Keratinocyte (primary cell): ENCODE measurements at regions not wholly inside any gene's neighbourhood (a gene's known extent, or its start where the extent isn't known, plus 50 kb on each side); places are given as distances from the start of the nearest gene placed in this dataset.

Experiments
- DNase-seq: peaks from one replicate; pipeline ENCODE4 v3.0.0-alpha.2; 2011; ENCODE audit warnings: low read depth, missing footprints, low spot score
- FAIRE-seq: peaks from 2 replicates; lab custom pipeline; 2011; peaks lifted over from hg19 to GRCh38; lab: Jason Lieb, UNC
- H2AFZ ChIP-seq: 2 replicates; pipeline ENCODE4 v1.6.0; 2012; ENCODE audit warnings: low read length, control low read depth, inconsistent platforms; ENCODE audit not compliant: control insufficient read depth
- H3K27ac ChIP-seq: 2 replicates; pipeline ENCODE4 v1.5.1; 2011; ENCODE audit warnings: low read length; ENCODE audit not compliant: control insufficient read depth, insufficient read depth
- H3K27me3 ChIP-seq: 3 replicates; pipeline ENCODE4 v1.6.0; 2011; ENCODE audit warnings: low read length; ENCODE audit not compliant: control insufficient read depth, insufficient read depth; ENCODE audit errors: extremely low read depth
- H3K36me3 ChIP-seq, 2 experiments: 2 replicates in 1 of 2; 3 replicates in 1 of 2; pipeline ENCODE4 v1.5.1; 2011; ENCODE audit warnings: low read length in 2 of 2, mild to moderate bottlenecking in 1 of 2; ENCODE audit not compliant: control insufficient read depth in 2 of 2, insufficient read depth in 2 of 2; ENCODE audit errors: extremely low read depth in 1 of 2
- H3K4me1 ChIP-seq: 3 replicates; pipeline ENCODE4 v1.5.1; 2011; ENCODE audit warnings: low read length; ENCODE audit not compliant: control insufficient read depth, insufficient read depth; ENCODE audit errors: extremely low read depth
- H3K4me2 ChIP-seq: 3 replicates; pipeline ENCODE4 v1.6.0; 2011; ENCODE audit warnings: low read depth, low read length; ENCODE audit not compliant: control insufficient read depth, insufficient read depth; ENCODE audit errors: extremely low read depth
- H3K4me3 ChIP-seq, 3 experiments: fragments of 200-600 bp in 1 of 3; sonication (generic) in 1 of 3; 2 replicates in 2 of 3; 3 replicates in 1 of 3; pipeline ENCODE4 v1.5.1; 2011 to 2016; ENCODE audit warnings: low read length in 3 of 3, mild to moderate bottlenecking in 3 of 3, control low read depth in 2 of 3, inconsistent platforms in 1 of 3, low read depth in 1 of 3, mixed read lengths in 1 of 3, mixed run types in 1 of 3, moderate library complexity in 1 of 3; ENCODE audit not compliant: control insufficient read depth in 2 of 3, insufficient read depth in 2 of 3; ENCODE audit errors: extremely low read depth in 1 of 3
- H3K79me2 ChIP-seq: 2 replicates; pipeline ENCODE4 v1.6.0; 2012; ENCODE audit warnings: low read length; ENCODE audit not compliant: control insufficient read depth, insufficient read depth
- H3K9ac ChIP-seq: 3 replicates; pipeline ENCODE4 v1.6.0; 2011; ENCODE audit warnings: low read length; ENCODE audit not compliant: control insufficient read depth, insufficient read depth; ENCODE audit errors: extremely low read depth
- H3K9me1 ChIP-seq: 3 replicates; pipeline ENCODE4 v1.6.0; 2011; ENCODE audit warnings: low read length; ENCODE audit not compliant: control insufficient read depth, insufficient read depth; ENCODE audit errors: extremely low read depth
- H3K9me3 ChIP-seq: 2 replicates; pipeline ENCODE4 v1.5.1; 2012; ENCODE audit warnings: low read depth, low read length; ENCODE audit not compliant: control insufficient read depth
- H4K20me1 ChIP-seq: 3 replicates; pipeline ENCODE4 v1.6.0; 2011; ENCODE audit warnings: low read length; ENCODE audit not compliant: control insufficient read depth, insufficient read depth; ENCODE audit errors: extremely low read depth
- CTCF ChIP-seq, 3 experiments: IDR thresholded peaks in 1 of 3; conservative IDR thresholded peaks in 1 of 3; optimal IDR thresholded peaks in 1 of 3; 2 replicates in 2 of 3; 3 replicates in 1 of 3; pipeline versions ENCODE3 to v1.5.1; 2011; ENCODE audit warnings: low read length in 3 of 3, mild to moderate bottlenecking in 3 of 3, moderate library complexity in 2 of 3, control low read depth in 1 of 3, inconsistent platforms in 1 of 3; ENCODE audit not compliant: insufficient read depth in 2 of 3; ENCODE audit errors: extremely low read depth in 1 of 3
- EZH2 ChIP-seq: IDR thresholded peaks from one replicate; pipeline ENCODE4 v1.6.1; 2012; ENCODE audit warnings: inconsistent platforms, mild to moderate bottlenecking, low read length, moderate library complexity
- dilution Hi-C: fragments of 300-500 bp; cut with MboI; formaldehyde crosslinking; loops from one replicate; pipeline ENCODE4 v1.7.0; 2020; ENCODE audit warnings: low sequenced_read_pairs; ENCODE audit not compliant: extremely low pct_ligation_motif_present

DNA sequence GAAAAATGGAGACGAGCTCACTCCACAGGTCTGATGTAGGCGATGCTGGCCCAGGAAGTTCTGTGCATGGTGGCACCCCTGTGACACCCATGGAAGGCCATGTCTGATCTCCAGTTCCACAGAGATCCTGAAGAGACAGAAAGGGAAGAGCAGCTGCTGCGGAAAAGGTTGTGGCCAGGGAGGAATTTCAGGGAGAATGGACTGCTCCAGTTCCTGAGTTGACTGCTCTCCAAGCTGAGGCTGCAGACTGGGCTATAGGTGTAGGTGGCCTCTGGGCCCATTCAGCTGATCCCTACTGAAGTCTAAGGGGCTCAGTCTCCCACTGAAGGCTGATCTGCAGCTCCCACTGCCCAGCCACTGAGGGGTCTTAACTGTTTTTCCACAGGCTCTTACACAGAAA is 89.2 kb downstream of the ETS2 start:
- FAIRE-seq (no peak), DNase-seq (no peak)
- Histone ChIP-seq H3K4me3 (no peak overlapping the region), H3K9ac (no peak overlapping the region), H3K27ac (no peak overlapping the region), H3K9me1 (no peaks in the 10 kb centered on the region), H3K4me2 (no peak overlapping the region), H3K9me3 (no peaks in the 10 kb centered on the region), H4K20me1 (no peaks in the 10 kb centered on the region), H3K27me3 (no peaks in the 10 kb centered on the region), H2AFZ (no peak overlapping the region), H3K79me2 (no peaks in the 10 kb centered on the region), H3K36me3 (no peaks in the 10 kb centered on the region), H3K4me1 (no peaks in the 10 kb centered on the region)
- TF ChIP-seq EZH2 = no peak
- TF ChIP-seq CTCF (optimal IDR thresholded peaks at IDR 0.05 in 1 of 3, IDR thresholded peaks at IDR 0.05 in 1 of 3, conservative IDR thresholded peaks at IDR 0.05 in 1 of 3; ENCODE audit: extremely low read depth in 1 of 3, insufficient read depth in 2 of 3, low read length in 3 of 3) = no peak
- dilution Hi-C loops = no loop called here

GRCh38 chr21:38888991-38889561 is 83.3 kb downstream of the ETS2 start:
- Histone ChIP-seq H3K79me2 (no peaks in the 10 kb centered on the region), H3K9me3 (no peaks in the 10 kb centered on the region), H3K36me3 (no peaks in the 10 kb centered on the region), H3K9me1 (no peaks in the 10 kb centered on the region), H3K4me3 (no peak overlapping the region), H3K9ac (no peak overlapping the region), H4K20me1 (no peaks in the 10 kb centered on the region), H3K4me2 (no peak overlapping the region), H3K4me1 (no peaks in the 10 kb centered on the region), H3K27ac (no peak overlapping the region), H3K27me3 (no peaks in the 10 kb centered on the region), H2AFZ (no peak overlapping the region)
- DNase-seq = no peak
- no peak for TF ChIP-seq EZH2
- no peak for TF ChIP-seq CTCF (optimal IDR thresholded peaks at IDR 0.05 in 1 of 3, IDR thresholded peaks at IDR 0.05 in 1 of 3, conservative IDR thresholded peaks at IDR 0.05 in 1 of 3; ENCODE audit: extremely low read depth in 1 of 3, insufficient read depth in 2 of 3, low read length in 3 of 3)
- dilution Hi-C loops = no loop called here
- FAIRE-seq = no peak
